HG02759 (cell line): ENCODE measurements at regions not wholly inside any gene's neighbourhood (a gene's known extent, or its start where the extent isn't known, plus 50 kb on each side); places are given as distances from the start of the nearest gene placed in this dataset.
"Not testable (repeated sequence)": the region's sequence is repeated elsewhere in the genome, so short reads cannot be mapped to it uniquely, and the experiment has no call there.

Source experiments
- ATAC-seq: cut with Tn5 transposase; IDR thresholded peaks from one replicate; pipeline ENCODE4 v1.9.1; 2021; ENCODE audit warnings: mild to moderate bottlenecking, moderate library complexity; ENCODE audit not compliant: unreplicated experiment

GRCh38 chr4:31678356-31678755, 958.2 kb downstream of the PCDH7 start:
- no peak for ATAC-seq

GRCh38 chr4:31682796-31683195, 962.6 kb downstream of the PCDH7 start:
- no peak for ATAC-seq

GRCh38 chr4:31687717-31688342, 967.7 kb downstream of the PCDH7 start:
- ATAC-seq: no peak

DNA sequence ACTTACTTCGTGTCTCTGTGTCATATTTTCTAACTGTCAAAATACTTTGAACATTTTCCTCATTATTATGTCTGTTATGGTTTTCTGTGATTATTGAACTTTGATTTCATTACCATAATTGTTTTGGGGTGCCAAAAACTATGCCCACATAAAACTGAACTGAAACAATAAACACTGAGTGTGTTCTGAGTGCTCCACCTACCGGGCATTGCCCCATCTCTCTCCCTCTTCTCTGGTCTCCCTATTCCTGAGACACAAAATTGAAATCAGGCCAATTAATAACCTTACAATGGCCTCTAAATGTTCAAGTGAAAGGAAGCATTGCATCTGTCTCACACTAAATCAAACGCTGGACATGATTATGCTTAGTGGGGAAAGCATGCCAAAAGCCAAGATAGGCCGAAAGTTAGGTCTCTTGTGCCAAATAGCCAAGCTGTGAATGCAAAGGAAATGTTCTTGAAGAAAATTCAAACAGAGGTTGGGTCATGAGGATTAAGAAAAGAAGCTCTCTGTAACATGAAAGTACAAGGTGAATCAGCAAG, 972.3 kb downstream of the PCDH7 start:
- no peak for ATAC-seq

- ATAC-seq: no peak
Measured at GRCh38 chr4:31701256-31701655, 981.1 kb downstream of the PCDH7 start.

GRCh38 chr4:31702326-31702725, 982.2 kb downstream of the PCDH7 start:
- no peak for ATAC-seq

- no peak for ATAC-seq
Measured at GRCh38 chr4:31714238-31714637, 994.1 kb downstream of the PCDH7 start.

- no peak for ATAC-seq
Measured at GRCh38 chr4:31715302-31715701, 995.1 kb downstream of the PCDH7 start.

DNA sequence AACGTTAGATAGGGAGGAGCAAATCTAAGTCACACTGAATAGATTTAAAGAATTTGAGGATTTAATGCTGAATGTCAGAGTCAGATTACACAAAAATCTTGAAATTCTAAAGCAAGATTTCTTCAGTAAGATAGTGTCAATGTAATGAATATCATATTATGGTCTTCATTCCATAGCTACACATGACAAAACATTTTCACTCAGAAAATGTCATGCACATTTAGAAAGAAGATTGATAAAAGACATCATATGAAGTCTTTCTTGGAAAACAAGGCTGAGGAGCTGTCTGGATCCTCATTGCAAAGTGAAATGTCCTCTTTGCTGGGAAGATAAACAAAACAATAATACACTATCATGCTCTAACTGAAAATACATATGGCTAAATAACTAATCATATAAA, 1006.9 kb downstream of the PCDH7 start:
- no peak for ATAC-seq

DNA sequence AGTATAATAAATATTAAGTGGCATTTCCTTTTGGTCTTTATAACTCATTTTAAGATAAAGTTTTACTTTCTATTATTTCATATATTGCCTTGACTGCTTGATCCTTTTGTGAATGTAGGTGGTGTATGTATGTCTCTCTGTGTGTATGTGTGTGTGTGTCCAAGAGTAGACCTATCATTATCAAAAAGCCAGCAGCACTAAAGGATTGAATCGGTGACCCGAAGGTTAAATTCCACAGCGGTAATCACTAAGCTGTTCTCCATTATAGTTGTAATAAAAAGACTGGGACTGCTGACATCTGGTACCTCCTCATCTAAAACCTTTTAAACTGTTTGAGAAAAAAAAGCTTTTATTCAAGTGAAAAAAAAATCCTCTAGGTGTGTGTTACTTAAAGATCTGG, 1014.8 kb downstream of the PCDH7 start:
- no peak for ATAC-seq

- ATAC-seq: no peak
Measured at GRCh38 chr4:31737419-31737818, 1017.2 kb downstream of the PCDH7 start.

- ATAC-seq: no peak
Measured at GRCh38 chr4:31741326-31741725, 1021.2 kb downstream of the PCDH7 start.

- ATAC-seq: no peak
Measured at GRCh38 chr4:31748382-31748781, 1028.2 kb downstream of the PCDH7 start.

GRCh38 chr4:31750581-31750980, 1030.4 kb downstream of the PCDH7 start:
- ATAC-seq: not testable (repeated sequence)

- no peak for ATAC-seq
Measured at GRCh38 chr4:31755751-31756150, 1035.6 kb downstream of the PCDH7 start.

- ATAC-seq: no peak
Measured at GRCh38 chr4:31768756-31769155, 1048.6 kb downstream of the PCDH7 start.

GRCh38 chr4:31783311-31783710, 1063.1 kb downstream of the PCDH7 start:
- no peak for ATAC-seq

DNA sequence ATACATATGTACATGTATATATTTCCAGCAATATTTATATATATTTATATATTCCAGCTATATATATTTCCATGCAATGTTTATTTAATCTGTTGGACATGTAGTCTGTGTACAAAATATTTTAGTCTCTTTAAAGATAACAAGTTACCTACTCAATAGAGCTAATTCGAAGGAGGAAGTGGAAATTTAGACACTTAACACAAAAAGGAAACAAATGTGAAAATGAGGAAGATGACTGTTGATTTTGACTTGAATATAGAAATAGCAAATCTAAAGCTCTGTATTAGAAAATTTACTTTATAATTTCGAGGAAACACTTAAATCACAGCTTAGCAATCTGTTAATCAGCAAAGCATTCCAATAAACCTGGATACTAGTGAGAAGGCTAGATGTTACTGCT, 1064.4 kb downstream of the PCDH7 start:
- no peak for ATAC-seq

- no peak for ATAC-seq
Measured at GRCh38 chr4:31787701-31788100, 1067.5 kb downstream of the PCDH7 start.

DNA sequence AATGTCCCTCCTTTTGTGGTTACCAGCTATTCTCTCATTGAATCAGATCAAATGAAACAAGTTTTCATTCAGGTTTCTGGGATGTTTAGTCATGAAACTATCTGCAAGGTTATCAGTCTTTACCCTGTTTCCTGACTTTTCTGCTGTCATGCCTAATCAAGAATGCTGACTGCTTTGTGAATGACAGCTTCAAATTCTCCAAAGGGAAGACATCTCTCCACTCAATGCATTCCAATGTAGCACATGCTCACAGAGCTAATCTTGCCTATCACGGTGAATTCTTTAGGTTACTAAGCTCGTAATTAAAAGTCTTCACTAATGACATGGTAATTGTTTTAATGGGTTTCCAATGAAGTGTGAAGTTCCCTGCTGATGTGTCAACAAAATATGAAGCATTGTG, 1068.5 kb downstream of the PCDH7 start:
- no peak for ATAC-seq

DNA sequence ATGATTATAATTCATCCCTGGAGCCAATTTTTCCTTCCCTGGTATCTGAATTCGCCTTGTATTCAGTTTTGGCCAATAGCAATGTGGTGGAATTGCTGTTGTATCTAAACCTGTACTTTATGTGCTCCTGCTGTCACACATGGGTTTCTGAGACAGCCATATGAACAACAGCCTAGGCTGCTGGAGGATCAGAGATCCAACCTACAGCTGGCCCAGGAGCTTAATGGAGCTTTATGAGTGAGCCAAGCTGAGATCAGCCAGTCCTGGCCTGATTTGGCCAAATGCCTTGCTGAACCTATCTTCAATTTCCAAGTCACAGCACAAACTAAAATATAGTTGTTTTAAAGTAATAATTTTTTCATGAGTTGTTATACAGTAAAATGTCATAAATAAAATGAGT, 1071.5 kb downstream of the PCDH7 start:
- ATAC-seq: no peak

DNA sequence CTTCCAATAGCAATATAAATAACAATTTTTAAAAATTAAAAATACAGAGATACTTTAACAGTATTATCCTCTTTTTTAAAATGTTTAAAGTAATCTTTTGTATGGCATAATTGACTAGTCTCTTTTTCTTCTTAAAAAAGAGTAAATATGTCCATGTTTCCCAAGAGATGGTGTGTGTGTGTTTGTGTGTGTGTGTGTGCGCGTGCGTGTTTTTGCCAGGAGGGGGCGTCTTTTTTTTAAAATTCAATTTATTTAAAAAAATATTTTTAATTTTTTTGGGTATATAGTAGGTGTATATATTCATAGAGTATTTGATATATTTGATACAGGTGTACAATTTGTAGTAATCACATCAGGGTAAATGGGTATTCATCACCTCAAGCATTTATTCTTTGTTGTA, 1073.7 kb downstream of the PCDH7 start:
- ATAC-seq: no peak

DNA sequence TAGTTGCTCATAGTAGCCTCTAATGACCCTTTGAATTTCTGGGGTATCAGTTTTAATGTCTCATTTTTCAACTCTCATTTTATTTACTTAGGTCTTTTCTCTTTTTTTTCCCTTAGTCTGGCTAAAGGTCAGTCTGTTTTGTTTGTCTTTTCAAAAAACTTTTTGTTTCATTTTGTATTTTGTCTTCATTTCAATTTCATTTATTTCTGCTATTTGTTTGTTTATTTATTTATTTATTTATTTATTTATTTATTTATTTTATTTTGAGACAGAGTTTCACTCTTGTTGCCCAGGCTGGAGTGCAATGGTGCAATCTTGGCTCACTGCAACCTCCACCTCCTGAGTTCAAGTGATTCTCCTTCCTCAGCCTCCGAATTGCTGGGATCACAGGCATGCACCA, 1076.9 kb downstream of the PCDH7 start:
- not testable (repeated sequence) for ATAC-seq
